ENCODE measurements at regions not wholly inside any gene's neighbourhood (a gene's known extent, or its start where the extent isn't known, plus 50 kb on each side); places are given as distances from the start of the nearest gene placed in this dataset.
"Not testable (repeated sequence)": the region's sequence is repeated elsewhere in the genome, so short reads cannot be mapped to it uniquely, and the experiment has no call there.

DNA sequence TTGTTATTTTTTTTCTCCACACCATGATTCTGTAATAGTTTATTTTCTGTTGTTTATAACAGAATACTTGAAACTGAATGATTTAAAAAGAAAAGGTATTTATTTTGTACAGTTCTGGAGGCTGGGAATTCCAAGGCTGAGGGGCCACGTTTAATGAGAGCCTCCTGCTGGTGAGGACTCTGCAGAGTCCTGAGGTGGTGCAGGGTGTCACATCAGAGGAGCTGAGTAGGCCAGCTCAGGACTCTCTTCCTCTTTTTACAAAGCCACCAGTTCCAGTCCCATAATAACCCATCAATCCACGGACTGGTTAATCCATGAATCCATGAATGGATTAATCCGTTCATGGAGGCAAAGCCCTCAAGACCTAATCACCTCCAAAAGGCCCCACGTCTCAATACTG is 71.6 kb downstream of the TFAP2A start:
- POLR2A ChIA-PET, result no interaction called here
- no peaks in the 10 kb centered on the region for H3K9me3 Mint-ChIP-seq
- H3K36me3 Mint-ChIP-seq (ENCODE audit: low read depth), result no peaks in the 10 kb centered on the region
- no peak overlapping the region for H3K4me3 Mint-ChIP-seq
- no peaks in the 10 kb centered on the region for H3K27me3 Mint-ChIP-seq
- no peak for DNase-seq
- H3K27ac Mint-ChIP-seq, result no peak overlapping the region
- CTCF ChIA-PET, result no interaction called here
- H3K4me1 Mint-ChIP-seq, result no peaks in the 10 kb centered on the region

DNA sequence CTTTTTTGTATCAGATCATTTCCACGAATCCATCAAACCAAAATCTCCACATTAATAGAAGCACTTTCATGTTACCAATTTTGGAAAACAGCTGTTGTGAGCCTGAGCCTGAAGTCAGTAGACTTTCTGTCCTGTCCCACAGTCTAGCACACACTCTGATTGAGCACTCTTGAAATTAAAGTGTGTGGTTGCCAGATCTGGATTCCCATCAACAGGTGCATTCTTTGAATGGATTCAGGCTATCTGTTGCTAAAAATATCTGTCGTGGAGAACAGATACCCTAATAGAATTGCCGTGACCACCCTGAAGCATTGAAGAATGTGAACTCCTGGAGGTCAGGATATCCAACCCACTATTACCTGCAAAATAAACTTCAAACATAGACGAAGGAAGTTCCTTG is 73.3 kb downstream of the TFAP2A start:
- DNase-seq, result no peak
- Mint-ChIP-seq H3K27ac (no peak overlapping the region), H3K27me3 (no peaks in the 10 kb centered on the region), H3K9me3 (no peaks in the 10 kb centered on the region), H3K36me3 (ENCODE audit: low read depth) (no peaks in the 10 kb centered on the region), H3K4me1 (no peaks in the 10 kb centered on the region), H3K4me3 (no peak overlapping the region)
- CTCF ChIA-PET, result no interaction called here
- POLR2A ChIA-PET, result no interaction called here

DNA sequence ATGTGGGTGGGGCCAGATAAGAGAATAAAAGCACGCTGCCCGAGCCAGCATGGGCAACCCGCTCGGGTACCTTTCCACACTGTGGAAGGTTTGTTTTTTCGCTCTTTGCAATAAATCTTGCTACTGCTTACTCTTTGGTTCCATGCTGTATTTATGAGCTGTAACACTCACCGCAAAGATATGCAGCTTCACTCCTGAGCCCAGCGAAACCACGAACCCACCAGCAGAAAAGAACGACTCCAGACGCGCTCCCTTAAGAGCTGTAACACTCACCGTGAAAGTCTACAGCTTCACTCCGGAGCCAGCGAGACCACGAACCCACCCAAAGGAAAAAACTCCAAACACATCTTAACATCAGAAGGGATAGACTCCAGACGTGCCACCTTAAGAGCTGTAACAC is 76.7 kb downstream of the TFAP2A start:
- POLR2A ChIA-PET, result no interaction called here
- Mint-ChIP-seq H3K27ac (no peak overlapping the region), H3K4me1 (no peaks in the 10 kb centered on the region), H3K4me3 (no peak overlapping the region), H3K27me3 (no peaks in the 10 kb centered on the region), H3K9me3 (no peaks in the 10 kb centered on the region), H3K36me3 (ENCODE audit: low read depth) (no peaks in the 10 kb centered on the region)
- CTCF ChIA-PET, result no interaction called here
- no peak for DNase-seq

DNA sequence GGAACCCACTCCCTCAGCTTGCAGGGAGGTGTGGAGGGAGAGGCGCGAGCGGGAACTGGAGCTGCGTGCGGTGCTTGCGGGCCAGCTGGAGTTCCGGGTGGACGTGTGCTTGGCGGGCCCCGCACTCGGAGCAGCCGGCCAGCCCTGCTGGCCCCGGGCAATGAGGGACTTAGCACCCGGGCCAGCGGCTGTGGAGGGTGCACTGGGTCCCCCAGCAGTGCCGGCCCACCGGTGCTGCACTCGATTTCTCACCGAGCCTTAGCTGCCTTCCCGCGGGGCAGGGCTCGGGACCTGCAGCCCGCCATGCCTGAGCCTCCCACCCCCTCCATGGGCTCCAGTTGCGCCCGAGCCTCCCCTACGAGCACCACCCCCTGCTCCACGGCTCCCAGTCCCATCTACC is 77.5 kb downstream of the TFAP2A start:
- H3K4me3 Mint-ChIP-seq; H3K36me3 Mint-ChIP-seq (ENCODE audit: low read depth); CTCF ChIA-PET; DNase-seq; H3K4me1 Mint-ChIP-seq; H3K27me3 Mint-ChIP-seq; POLR2A ChIA-PET; H3K9me3 Mint-ChIP-seq; H3K27ac Mint-ChIP-seq: not testable (repeated sequence)

DNA sequence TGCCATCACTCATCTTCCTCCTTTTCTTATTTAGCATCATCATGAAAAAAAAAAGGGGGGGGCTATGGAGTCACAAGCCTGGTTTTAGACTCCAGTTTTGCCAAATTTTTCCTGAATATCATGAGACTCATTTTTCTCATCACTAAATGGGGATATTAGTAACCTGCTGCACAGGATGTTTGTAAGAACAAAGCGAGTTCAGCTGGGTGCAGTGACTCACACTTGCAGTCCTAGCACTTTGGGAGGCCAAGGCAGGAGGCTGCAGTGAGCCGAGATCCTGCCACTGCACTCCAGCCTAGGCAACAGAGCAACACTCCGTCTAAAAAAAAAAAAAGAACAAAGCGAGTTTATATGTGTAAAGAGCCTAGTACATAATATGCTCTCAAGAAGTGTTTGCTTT is 82.8 kb downstream of the TFAP2A start:
- H3K9me3 Mint-ChIP-seq, result no peaks in the 10 kb centered on the region
- H3K4me3 Mint-ChIP-seq, result no peak overlapping the region
- ChIA-PET CTCF (interaction anchor here (0.7 kb wide), 1 partner anchor 246 kb away, joined by 3 read pairs; no protein-coding TSS in a partner anchor), POLR2A (no interaction called here)
- DNase-seq, result no peak
- H3K27me3 Mint-ChIP-seq, result no peaks in the 10 kb centered on the region
- no peaks in the 10 kb centered on the region for H3K4me1 Mint-ChIP-seq
- no peak overlapping the region for H3K27ac Mint-ChIP-seq
- H3K36me3 Mint-ChIP-seq (ENCODE audit: low read depth), result no peaks in the 10 kb centered on the region

DNA sequence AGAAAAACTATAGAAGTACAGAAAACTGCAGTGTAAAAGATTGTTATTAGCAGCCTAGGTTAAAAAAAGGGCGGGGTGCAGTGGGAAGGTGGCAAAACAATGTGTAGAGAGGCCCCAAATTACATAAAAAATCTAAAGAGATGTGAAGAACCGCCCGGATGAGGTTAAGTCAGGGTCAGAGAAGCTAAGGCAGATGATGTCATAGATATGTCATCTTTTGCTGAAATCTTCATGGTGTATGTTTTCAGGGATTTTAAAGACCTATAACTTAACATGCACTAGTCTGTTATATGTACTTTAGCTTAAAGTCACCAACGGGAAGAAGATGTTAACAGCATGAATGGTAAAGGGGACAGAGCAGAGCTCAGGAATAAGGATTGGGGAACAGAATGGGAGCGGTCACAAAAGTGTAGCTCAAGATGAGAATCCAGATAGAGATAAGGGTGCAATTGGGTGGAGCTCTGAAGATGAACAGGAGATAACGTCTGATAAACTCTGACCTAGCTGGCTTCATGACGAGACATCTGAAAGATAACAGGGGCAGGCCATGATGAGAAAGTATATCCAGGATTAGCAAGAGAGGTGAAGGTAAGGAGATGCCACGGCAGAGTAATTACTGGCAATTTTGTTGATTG is 83.4 kb downstream of the TFAP2A start:
- ChIA-PET CTCF (no interaction called here), POLR2A (no interaction called here)
- Mint-ChIP-seq H3K27ac (no peak overlapping the region), H3K27me3 (no peaks in the 10 kb centered on the region), H3K9me3 (no peaks in the 10 kb centered on the region), H3K4me3 (no peak overlapping the region), H3K4me1 (no peaks in the 10 kb centered on the region), H3K36me3 (ENCODE audit: low read depth) (no peaks in the 10 kb centered on the region)
- DNase-seq, result no peak

DNA sequence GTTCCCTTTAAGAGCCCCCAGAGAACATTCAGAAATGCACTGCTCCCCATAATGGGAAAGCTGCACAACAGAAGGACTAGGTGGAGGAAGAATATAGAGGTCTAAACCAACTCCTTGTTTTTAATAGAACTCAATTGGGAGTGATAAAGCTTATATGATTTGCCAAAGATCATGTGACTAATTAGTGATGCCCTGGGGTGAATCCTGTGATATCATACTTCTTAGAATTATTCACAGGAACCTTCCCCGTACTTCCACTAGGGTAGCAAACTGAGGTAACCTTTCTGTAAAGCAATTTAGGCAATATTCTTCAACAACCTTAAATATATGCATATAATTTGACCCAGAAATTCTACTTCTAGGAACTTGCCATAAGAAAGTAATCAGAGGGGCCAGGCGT is 84.4 kb downstream of the TFAP2A start:
- POLR2A ChIA-PET, result no interaction called here
- H3K27me3 Mint-ChIP-seq, result no peaks in the 10 kb centered on the region

DNA sequence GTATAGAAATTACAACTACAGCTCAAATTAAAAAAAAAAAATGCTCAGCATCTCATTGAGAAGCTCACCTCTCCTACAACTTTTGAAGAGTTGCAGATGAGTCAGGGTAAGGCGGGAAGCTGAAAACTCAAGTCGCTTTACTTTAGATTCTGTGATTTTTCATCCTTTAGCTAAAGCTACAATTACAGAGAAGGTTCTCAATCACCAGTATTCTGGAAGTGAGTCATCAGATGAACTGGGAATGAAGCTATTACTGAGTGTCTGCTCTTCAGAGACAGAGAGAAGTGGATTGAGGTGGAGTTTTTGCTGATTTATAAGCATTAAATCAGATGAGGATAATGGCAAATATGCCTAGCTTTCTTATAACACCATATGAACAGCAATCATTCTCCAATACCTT is 91.9 kb downstream of the TFAP2A start:
- H3K4me1 Mint-ChIP-seq, result no peaks in the 10 kb centered on the region
- H3K9me3 Mint-ChIP-seq, result peaks cover 5% of the 10 kb centered on the region
- POLR2A ChIA-PET, result no interaction called here
- CTCF ChIA-PET, result no interaction called here
- H3K4me3 Mint-ChIP-seq, result no peak overlapping the region
- H3K36me3 Mint-ChIP-seq (ENCODE audit: low read depth), result no peaks in the 10 kb centered on the region
- no peak overlapping the region for H3K27ac Mint-ChIP-seq
- no peak for DNase-seq
- no peaks in the 10 kb centered on the region for H3K27me3 Mint-ChIP-seq

More for the DNA sequence above, 84.4 kb downstream of the TFAP2A start:
- H3K9me3 Mint-ChIP-seq, result no peaks in the 10 kb centered on the region
- H3K4me1 Mint-ChIP-seq, result no peaks in the 10 kb centered on the region
- no peak overlapping the region for H3K4me3 Mint-ChIP-seq
- H3K36me3 Mint-ChIP-seq (ENCODE audit: low read depth), result no peaks in the 10 kb centered on the region
- H3K27ac Mint-ChIP-seq, result no peak overlapping the region
- CTCF ChIA-PET, result no interaction called here
- no peak for DNase-seq

DNA sequence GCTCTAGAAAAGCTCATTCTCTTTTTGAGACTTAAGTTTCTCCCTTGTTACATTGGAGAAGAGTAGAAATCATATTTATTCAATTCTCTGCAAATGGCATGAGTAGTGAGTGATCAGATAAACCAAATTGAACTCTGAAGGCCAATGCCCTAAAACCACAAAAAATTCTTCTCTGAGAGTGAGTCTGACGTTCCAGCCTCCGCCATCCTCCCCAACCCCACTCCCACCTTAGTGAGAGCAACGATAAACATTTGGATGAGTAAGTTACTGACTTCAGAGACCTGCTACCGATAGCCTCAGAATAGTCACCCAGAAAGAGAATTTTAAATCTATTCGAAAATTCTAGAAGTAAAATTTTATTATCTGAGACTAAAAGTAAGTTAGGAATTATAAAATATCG is 94.6 kb downstream of the TFAP2A start:
- Mint-ChIP-seq H3K4me3 (no peak overlapping the region), H3K27me3 (no peaks in the 10 kb centered on the region), H3K27ac (no peak overlapping the region), H3K9me3 (peaks cover 5% of the 10 kb centered on the region), H3K36me3 (ENCODE audit: low read depth) (no peaks in the 10 kb centered on the region), H3K4me1 (no peaks in the 10 kb centered on the region)
- no peak for DNase-seq
- POLR2A ChIA-PET, result no interaction called here
- CTCF ChIA-PET, result no interaction called here

DNA sequence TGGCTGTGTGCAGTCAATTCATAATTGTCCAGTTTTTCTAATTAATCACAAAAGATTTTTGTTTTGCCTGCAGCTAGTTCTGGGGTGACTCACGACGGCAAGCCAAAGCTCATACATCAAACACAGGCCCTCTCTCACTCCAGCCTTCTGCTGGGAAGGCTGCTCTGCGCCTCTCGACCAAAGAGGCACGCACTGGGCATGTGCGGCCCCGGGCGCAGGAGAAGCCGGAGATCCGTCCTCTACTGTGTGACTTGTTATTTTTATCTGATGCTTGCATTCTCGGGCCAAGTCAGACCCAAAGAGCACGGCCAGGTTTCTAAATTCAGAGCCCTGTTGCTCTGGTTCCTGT is 98.5 kb downstream of the TFAP2A start:
- Mint-ChIP-seq H3K27me3 (no peaks in the 10 kb centered on the region), H3K9me3 (peaks cover 5% of the 10 kb centered on the region), H3K27ac (no peak overlapping the region), H3K4me3 (no peak overlapping the region), H3K4me1 (no peaks in the 10 kb centered on the region), H3K36me3 (ENCODE audit: low read depth) (no peaks in the 10 kb centered on the region)
- CTCF ChIA-PET, result no interaction called here
- POLR2A ChIA-PET, result no interaction called here
- DNase-seq, result no peak

DNA sequence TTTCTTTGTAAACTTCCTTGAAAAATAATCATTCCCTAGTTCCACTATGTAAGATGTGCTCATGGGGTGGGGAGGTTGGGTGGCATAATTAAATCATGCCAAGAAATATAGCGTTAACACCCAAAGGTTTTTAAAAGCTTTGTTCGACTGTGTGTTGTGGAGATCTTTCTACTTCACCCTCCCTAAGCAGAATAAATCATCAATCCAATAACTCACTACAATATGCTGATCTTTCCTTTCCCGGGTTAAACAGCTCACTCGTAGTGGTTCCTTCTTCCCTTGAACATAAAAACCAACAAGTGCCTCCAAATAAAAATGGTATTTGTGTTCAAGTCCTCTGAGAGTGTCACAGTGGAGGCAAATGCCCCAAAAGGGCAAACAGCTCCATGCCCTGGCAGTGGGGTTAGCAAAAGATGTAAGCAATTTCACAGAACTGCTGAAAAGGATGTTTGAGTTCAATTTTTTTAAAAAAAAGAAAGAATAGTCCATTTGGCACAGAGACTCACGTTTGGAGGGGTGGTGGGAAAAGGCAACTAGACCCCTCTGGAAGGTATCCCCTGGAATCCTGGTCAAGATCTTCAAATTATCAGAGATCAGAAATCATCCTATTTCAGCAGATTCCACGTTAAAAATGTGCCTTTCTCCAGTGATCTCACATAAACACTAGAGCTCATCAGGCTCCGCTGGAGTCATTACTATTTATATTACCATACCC is 99.1 kb downstream of the TFAP2A start:
- no peak for DNase-seq
- Mint-ChIP-seq H3K27me3 (no peaks in the 10 kb centered on the region), H3K4me1 (no peaks in the 10 kb centered on the region), H3K9me3 (peaks cover 5% of the 10 kb centered on the region), H3K36me3 (ENCODE audit: low read depth) (no peaks in the 10 kb centered on the region), H3K4me3 (no peak overlapping the region), H3K27ac (no peak overlapping the region)
- ChIA-PET POLR2A (no interaction called here), CTCF (no interaction called here)

DNA sequence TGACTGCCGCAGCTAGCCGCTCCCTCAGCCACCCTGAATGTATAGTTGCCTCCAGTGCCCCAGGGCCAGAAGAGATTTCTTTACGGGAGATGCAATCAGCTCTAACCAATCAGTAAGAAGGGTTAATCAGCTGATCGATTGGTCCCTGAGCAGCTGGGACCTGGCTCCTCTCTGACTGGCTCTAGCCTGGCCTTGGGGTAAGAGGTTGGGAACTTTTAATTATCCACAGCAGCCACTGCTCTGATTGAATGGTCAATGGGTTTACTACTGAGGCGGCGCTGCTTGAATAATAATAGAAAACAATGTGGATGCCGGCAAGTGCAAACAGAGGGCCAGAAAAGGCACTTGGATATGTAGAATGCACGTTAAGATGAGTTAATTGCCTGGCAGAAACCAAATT is 99.8 kb downstream of the TFAP2A start:
- ChIA-PET CTCF (no interaction called here), POLR2A (no interaction called here)
- Mint-ChIP-seq H3K36me3 (ENCODE audit: low read depth) (no peaks in the 10 kb centered on the region), H3K4me3 (no peak overlapping the region), H3K9me3 (peaks cover 5% of the 10 kb centered on the region), H3K4me1 (no peaks in the 10 kb centered on the region), H3K27me3 (no peaks in the 10 kb centered on the region), H3K27ac (no peak overlapping the region)
- no peak for DNase-seq

DNA sequence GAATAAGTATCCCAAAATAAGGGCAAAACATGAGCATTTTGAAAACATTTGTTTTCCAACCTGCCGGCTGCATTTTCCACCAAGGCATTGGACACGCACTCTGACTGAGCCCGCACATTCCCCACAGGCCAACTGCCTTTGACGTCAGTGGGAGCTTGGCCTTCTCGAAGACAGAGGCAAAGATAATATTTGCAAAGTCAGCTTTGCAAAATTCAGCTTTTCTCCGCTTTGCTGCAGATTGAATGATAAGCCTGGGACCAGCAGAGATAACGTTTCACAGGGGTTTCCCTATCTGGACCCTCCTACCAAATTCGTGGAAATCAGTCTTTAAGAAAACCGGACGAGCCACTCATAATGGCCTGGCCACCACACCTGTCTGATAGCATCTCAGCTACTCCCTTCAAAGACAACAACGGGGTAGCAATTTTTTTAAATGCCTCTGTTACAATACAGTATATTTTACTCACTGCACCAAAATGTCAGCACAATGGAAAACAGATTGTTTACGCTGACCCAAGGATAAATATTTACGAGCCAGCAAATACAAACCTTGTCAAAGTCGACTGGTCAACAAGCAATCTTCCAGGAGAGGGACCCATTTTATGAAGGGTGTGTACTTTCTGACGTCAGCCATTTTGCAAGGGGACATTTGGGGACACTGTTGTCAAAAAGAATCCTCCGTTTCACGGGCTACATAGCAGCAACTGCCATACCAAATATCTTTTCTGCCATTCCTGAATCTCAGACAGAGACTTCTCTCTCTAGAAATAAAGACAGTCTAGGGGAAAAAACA is 100.5 kb downstream of the TFAP2A start:
- no peak overlapping the region for H3K4me3 Mint-ChIP-seq
- CTCF ChIA-PET, result no interaction called here
- no peaks in the 10 kb centered on the region for H3K27me3 Mint-ChIP-seq
- DNase-seq, result no peak
- POLR2A ChIA-PET, result no interaction called here
- H3K36me3 Mint-ChIP-seq (ENCODE audit: low read depth), result no peaks in the 10 kb centered on the region
- no peak overlapping the region for H3K27ac Mint-ChIP-seq
- peaks cover 5% of the 10 kb centered on the region for H3K9me3 Mint-ChIP-seq
- no peaks in the 10 kb centered on the region for H3K4me1 Mint-ChIP-seq

DNA sequence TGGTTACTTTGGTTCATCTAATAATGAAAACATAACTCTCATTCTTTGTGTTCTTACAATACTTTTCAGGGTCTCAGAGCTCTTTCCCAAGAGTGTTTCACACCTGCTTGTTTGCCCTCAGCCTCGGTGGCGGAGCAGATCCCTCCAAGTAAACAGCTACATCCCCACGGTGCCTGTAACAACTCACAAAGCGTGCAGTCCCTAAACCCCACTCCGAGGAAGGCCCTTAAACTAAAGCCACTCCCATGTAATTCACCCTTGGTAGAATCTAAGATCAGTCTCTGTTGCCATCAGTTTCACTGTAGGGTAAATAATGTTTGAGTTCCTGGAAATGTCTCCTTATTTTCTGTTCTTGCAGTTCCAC is 101.1 kb downstream of the TFAP2A start:
- ChIA-PET POLR2A (no interaction called here), CTCF (no interaction called here)
- no peak for DNase-seq
- Mint-ChIP-seq H3K4me3 (no peak overlapping the region), H3K27ac (no peak overlapping the region), H3K27me3 (no peaks in the 10 kb centered on the region), H3K4me1 (no peaks in the 10 kb centered on the region), H3K36me3 (ENCODE audit: low read depth) (no peaks in the 10 kb centered on the region), H3K9me3 (peaks cover 1% of the 10 kb centered on the region)

Data from activated CD4-positive, alpha-beta T cell treated with anti-CD3 and anti-CD28 coated beads, Interleukin-2, amount 10 ng/mL, durations not matched to agents 7 days and 5 days (primary cell).